Stomach smooth muscle (tissue), 2 donors: ENCODE measurements at regions not wholly inside any gene's neighbourhood (a gene's known extent, or its start where the extent isn't known, plus 50 kb on each side); places are given as distances from the start of the nearest gene placed in this dataset.

Source experiments
- H3K27ac ChIP-seq: one replicate; pipeline ENCODE4 v1.7.0; 2013; ENCODE audit warnings: mild to moderate bottlenecking, low read length, inconsistent platforms
- H3K27me3 ChIP-seq, 2 donors: one replicate each; pipeline ENCODE4 v1.7.0; 2013; ENCODE audit warnings: low read length in 2 of 2; ENCODE audit not compliant: insufficient read depth in 2 of 2, control insufficient read depth in 1 of 2
- H3K36me3 ChIP-seq, 2 donors: one replicate each; pipeline ENCODE4 v1.7.0; 2013; ENCODE audit warnings: low read length in 2 of 2; ENCODE audit not compliant: control insufficient read depth in 2 of 2, insufficient read depth in 2 of 2
- H3K4me1 ChIP-seq: one replicate; pipeline ENCODE4 v1.7.0; 2013; ENCODE audit warnings: low read length; ENCODE audit not compliant: control insufficient read depth, insufficient read depth
- H3K4me3 ChIP-seq, 2 donors: one replicate each; pipeline ENCODE4 v1.7.0; 2013; ENCODE audit warnings: low read length in 2 of 2
- H3K9ac ChIP-seq, 2 donors: one replicate each; pipeline ENCODE4 v1.7.0; 2013; ENCODE audit warnings: low read length in 2 of 2, mild to moderate bottlenecking in 1 of 2
- H3K9me3 ChIP-seq, 2 donors: one replicate each; pipeline ENCODE4 v1.7.0; 2013; ENCODE audit warnings: low read length in 2 of 2; ENCODE audit not compliant: control insufficient read depth in 2 of 2
- donor health status: healthy.
- donor health status: Pancreatic carcinoma.

GRCh38 chr12:94769047-94769420 is 118.7 kb upstream of the TMCC3 start:
- H3K27me3 ChIP-seq = no peaks in the 10 kb centered on the region
- no peak overlapping the region for H3K4me3 ChIP-seq
- H3K9me3 ChIP-seq = peaks cover 0 to 3% of the 10 kb centered on the region in 2 donors
- no peaks in the 10 kb centered on the region for H3K36me3 ChIP-seq
- H3K4me1 ChIP-seq = peaks cover 3% of the 10 kb centered on the region
- no peak overlapping the region for H3K27ac ChIP-seq
- H3K9ac ChIP-seq = no peak overlapping the region

- Histone ChIP-seq H3K27me3 (no peaks in the 10 kb centered on the region), H3K4me3 (no peak overlapping the region), H3K9ac (no peak overlapping the region), H3K27ac (no peak overlapping the region), H3K9me3 (no peaks in the 10 kb centered on the region), H3K4me1 (peaks cover 3% of the 10 kb centered on the region), H3K36me3 (no peaks in the 10 kb centered on the region)
These were observed 118.2 kb upstream of the TMCC3 start for GRCh38 chr12:94768398-94769046.

GRCh38 chr12:94767956-94768355 is 117.6 kb upstream of the TMCC3 start:
- H3K27ac ChIP-seq = no peak overlapping the region
- no peak overlapping the region for H3K9ac ChIP-seq
- H3K36me3 ChIP-seq = no peaks in the 10 kb centered on the region
- no peaks in the 10 kb centered on the region for H3K9me3 ChIP-seq
- H3K4me1 ChIP-seq = peaks cover 3% of the 10 kb centered on the region
- H3K4me3 ChIP-seq = no peak overlapping the region
- no peaks in the 10 kb centered on the region for H3K27me3 ChIP-seq

- H3K36me3 ChIP-seq = no peaks in the 10 kb centered on the region
- H3K9me3 ChIP-seq = no peaks in the 10 kb centered on the region
- H3K27ac ChIP-seq = no peak overlapping the region
- peaks cover 3% of the 10 kb centered on the region for H3K4me1 ChIP-seq
- H3K27me3 ChIP-seq = no peaks in the 10 kb centered on the region
- no peak overlapping the region for H3K9ac ChIP-seq
- no peak overlapping the region for H3K4me3 ChIP-seq
These were observed 116.0 kb upstream of the TMCC3 start for GRCh38 chr12:94766397-94766796.

- H3K9me3 ChIP-seq = no peaks in the 10 kb centered on the region
- H3K27me3 ChIP-seq = no peaks in the 10 kb centered on the region
- H3K9ac ChIP-seq = no peak overlapping the region
- peaks cover 1% of the 10 kb centered on the region for H3K4me1 ChIP-seq
- no peak overlapping the region for H3K4me3 ChIP-seq
- no peaks in the 10 kb centered on the region for H3K36me3 ChIP-seq
- no peak overlapping the region for H3K27ac ChIP-seq
These were observed 113.1 kb upstream of the TMCC3 start for GRCh38 chr12:94763462-94763861.

- Histone ChIP-seq H3K27me3 (no peaks in the 10 kb centered on the region), H3K9me3 (no peaks in the 10 kb centered on the region), H3K4me3 (no peak overlapping the region), H3K4me1 (no peaks in the 10 kb centered on the region), H3K36me3 (no peaks in the 10 kb centered on the region), H3K9ac (no peak overlapping the region), H3K27ac (no peak overlapping the region)
These were observed 112.6 kb upstream of the TMCC3 start for GRCh38 chr12:94762943-94763342.

GRCh38 chr12:94762259-94762942 is 112.0 kb upstream of the TMCC3 start:
- Histone ChIP-seq H3K4me3 (no peak overlapping the region), H3K9ac (no peak overlapping the region), H3K36me3 (no peaks in the 10 kb centered on the region), H3K4me1 (no peaks in the 10 kb centered on the region), H3K9me3 (no peaks in the 10 kb centered on the region), H3K27me3 (no peaks in the 10 kb centered on the region), H3K27ac (no peak overlapping the region)

- H3K9ac ChIP-seq = no peak overlapping the region
- H3K9me3 ChIP-seq = no peaks in the 10 kb centered on the region
- H3K27me3 ChIP-seq = no peaks in the 10 kb centered on the region
- no peak overlapping the region for H3K4me3 ChIP-seq
- H3K27ac ChIP-seq = no peak overlapping the region
- no peaks in the 10 kb centered on the region for H3K4me1 ChIP-seq
- no peaks in the 10 kb centered on the region for H3K36me3 ChIP-seq
These were observed 111.2 kb upstream of the TMCC3 start for GRCh38 chr12:94761559-94761958.

- H3K36me3 ChIP-seq = no peaks in the 10 kb centered on the region
- H3K9ac ChIP-seq = no peak overlapping the region
- H3K27me3 ChIP-seq = no peaks in the 10 kb centered on the region
- H3K4me1 ChIP-seq = no peaks in the 10 kb centered on the region
- no peak overlapping the region for H3K4me3 ChIP-seq
- H3K9me3 ChIP-seq = no peaks in the 10 kb centered on the region
- H3K27ac ChIP-seq = no peak overlapping the region
These were observed 110.4 kb upstream of the TMCC3 start for GRCh38 chr12:94760786-94761185.

GRCh38 chr12:94756789-94757188 is 106.4 kb upstream of the TMCC3 start:
- Histone ChIP-seq H3K27me3 (no peaks in the 10 kb centered on the region), H3K9me3 (no peaks in the 10 kb centered on the region), H3K9ac (no peak overlapping the region)

GRCh38 chr12:94755598-94755997 is 105.2 kb upstream of the TMCC3 start:
- Histone ChIP-seq H3K36me3 (no peaks in the 10 kb centered on the region), H3K27me3 (no peaks in the 10 kb centered on the region), H3K9me3 (no peaks in the 10 kb centered on the region), H3K4me1 (no peaks in the 10 kb centered on the region), H3K4me3 (no peak overlapping the region), H3K9ac (no peak overlapping the region), H3K27ac (no peak overlapping the region)

More at GRCh38 chr12:94756789-94757188, 106.4 kb upstream of the TMCC3 start:
- H3K36me3 ChIP-seq = no peaks in the 10 kb centered on the region
- no peak overlapping the region for H3K27ac ChIP-seq
- H3K4me1 ChIP-seq = no peaks in the 10 kb centered on the region
- H3K4me3 ChIP-seq = no peak overlapping the region
